HFFc6 (cell line): ENCODE measurements at regions not wholly inside any gene's neighbourhood (a gene's known extent, or its start where the extent isn't known, plus 50 kb on each side); places are given as distances from the start of the nearest gene placed in this dataset.

Experiments
- DNase-seq: peaks from one replicate; pipeline ENCODE4 v3.0.0-alpha.2; 2018
- H3K27ac Mint-ChIP-seq: 2 replicates; pipeline ENCODE4 v1.8.0; 2020; ENCODE audit warnings: mild to moderate bottlenecking, mixed read lengths
- H3K27me3 Mint-ChIP-seq: 2 replicates; pipeline ENCODE4 v1.8.0; 2021; ENCODE audit warnings: mild to moderate bottlenecking, moderate library complexity, mixed read lengths; ENCODE audit not compliant: insufficient read depth
- H3K36me3 Mint-ChIP-seq: 2 replicates; pipeline ENCODE4 v1.8.0; 2021; ENCODE audit warnings: low read depth, mixed read lengths
- H3K4me1 Mint-ChIP-seq: 2 replicates; pipeline ENCODE4 v1.8.0; 2020; ENCODE audit warnings: low read depth, mixed read lengths
- H3K4me3 Mint-ChIP-seq: 2 replicates; pipeline ENCODE4 v1.8.0; 2020; ENCODE audit warnings: mild to moderate bottlenecking, moderate library complexity, mixed read lengths
- H3K9me3 Mint-ChIP-seq: 2 replicates; pipeline ENCODE4 v1.8.0; 2020; ENCODE audit warnings: mild to moderate bottlenecking, mixed read lengths
- TF ChIP-seq, protein P1 (sequence below): fragments of 200-600 bp; sonication (generic); IDR thresholded peaks from 2 replicates; pipeline ENCODE4 v1.5.0; 2021; ENCODE audit warnings: antibody characterized with exemption, mild to moderate bottlenecking

DNA sequence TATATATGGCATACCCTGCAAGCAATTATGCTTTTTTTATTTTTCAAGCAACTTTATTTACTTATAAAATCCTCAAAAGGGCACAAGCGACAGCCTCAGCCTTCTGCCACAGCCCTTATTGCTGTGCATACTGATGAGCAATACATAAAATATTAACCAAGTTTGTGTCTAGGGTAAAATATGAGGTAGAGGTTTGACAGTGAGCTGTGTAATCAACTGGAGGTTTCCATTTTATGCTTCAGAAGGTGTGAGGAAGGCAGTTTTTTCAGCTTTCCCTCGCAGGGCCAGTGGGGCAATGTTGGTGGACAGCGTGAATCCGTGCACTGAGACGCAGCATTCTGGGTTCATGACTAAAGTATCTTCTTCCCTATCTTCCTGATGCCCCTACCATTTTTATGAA is 310.4 kb downstream of the IRS2 start:
- H3K27ac Mint-ChIP-seq, result no peak overlapping the region
- no peaks in the 10 kb centered on the region for H3K9me3 Mint-ChIP-seq
- TF ChIP-seq, protein P1, sequence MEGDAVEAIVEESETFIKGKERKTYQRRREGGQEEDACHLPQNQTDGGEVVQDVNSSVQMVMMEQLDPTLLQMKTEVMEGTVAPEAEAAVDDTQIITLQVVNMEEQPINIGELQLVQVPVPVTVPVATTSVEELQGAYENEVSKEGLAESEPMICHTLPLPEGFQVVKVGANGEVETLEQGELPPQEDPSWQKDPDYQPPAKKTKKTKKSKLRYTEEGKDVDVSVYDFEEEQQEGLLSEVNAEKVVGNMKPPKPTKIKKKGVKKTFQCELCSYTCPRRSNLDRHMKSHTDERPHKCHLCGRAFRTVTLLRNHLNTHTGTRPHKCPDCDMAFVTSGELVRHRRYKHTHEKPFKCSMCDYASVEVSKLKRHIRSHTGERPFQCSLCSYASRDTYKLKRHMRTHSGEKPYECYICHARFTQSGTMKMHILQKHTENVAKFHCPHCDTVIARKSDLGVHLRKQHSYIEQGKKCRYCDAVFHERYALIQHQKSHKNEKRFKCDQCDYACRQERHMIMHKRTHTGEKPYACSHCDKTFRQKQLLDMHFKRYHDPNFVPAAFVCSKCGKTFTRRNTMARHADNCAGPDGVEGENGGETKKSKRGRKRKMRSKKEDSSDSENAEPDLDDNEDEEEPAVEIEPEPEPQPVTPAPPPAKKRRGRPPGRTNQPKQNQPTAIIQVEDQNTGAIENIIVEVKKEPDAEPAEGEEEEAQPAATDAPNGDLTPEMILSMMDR, result no peak
- peaks cover 30% of the 10 kb centered on the region for H3K4me1 Mint-ChIP-seq
- DNase-seq, result no peak
- H3K4me3 Mint-ChIP-seq, result peak overlapping the region; percentile 65; the same call in 1 of the 2 replicates
- peaks cover 9% of the 10 kb centered on the region for H3K27me3 Mint-ChIP-seq
- H3K36me3 Mint-ChIP-seq, result no peaks in the 10 kb centered on the region

DNA sequence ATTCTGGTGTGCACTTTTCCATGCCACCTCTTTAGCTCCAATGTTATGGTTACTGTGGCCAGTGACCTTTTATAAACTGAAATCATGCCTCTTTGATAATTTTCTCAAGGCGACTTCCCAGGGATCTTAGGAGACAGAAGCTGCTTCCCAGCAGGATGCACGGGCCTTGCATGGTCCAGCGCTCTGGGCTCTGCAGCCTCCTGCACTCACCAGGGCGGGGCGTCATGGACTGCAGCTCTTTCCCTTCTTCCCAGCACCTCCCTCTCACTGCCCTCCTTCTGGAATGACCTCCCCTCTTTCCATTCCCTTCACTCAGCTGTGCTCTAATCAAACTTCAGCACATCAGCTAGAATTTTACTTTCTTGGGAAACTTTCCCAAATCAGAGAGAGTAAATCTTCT is 318.3 kb downstream of the IRS2 start:
- DNase-seq, result no peak
- peaks cover 7% of the 10 kb centered on the region; the same call in 1 of the 2 replicates for H3K4me1 Mint-ChIP-seq
- no peaks in the 10 kb centered on the region for H3K9me3 Mint-ChIP-seq
- H3K4me3 Mint-ChIP-seq, result no peak overlapping the region
- H3K36me3 Mint-ChIP-seq, result no peaks in the 10 kb centered on the region
- TF ChIP-seq, protein P1, result no peak
- H3K27ac Mint-ChIP-seq, result no peak overlapping the region
- H3K27me3 Mint-ChIP-seq, result peaks cover 8% of the 10 kb centered on the region

DNA sequence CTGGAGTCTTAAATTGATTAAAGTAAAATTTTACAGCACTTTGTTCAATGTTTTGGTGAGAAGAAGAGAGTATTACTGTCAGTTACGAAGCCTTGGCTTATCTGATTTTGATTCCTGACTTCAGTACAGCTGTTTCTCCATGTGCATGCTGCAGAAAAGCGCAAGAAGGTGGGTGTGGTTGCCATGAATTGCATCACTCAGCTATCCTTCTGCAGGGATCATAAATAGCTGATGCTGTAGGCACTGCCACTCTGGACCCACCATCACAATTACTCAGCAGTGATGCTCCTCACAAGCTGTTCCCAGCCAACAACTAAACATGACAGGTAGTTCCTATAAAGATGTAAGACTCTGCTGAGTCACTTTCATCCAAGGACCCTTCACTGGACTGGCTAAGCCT is 321.2 kb downstream of the IRS2 start:
- Mint-ChIP-seq H3K27me3 (peaks cover 6% of the 10 kb centered on the region), H3K9me3 (no peaks in the 10 kb centered on the region), H3K27ac (no peak overlapping the region), H3K4me3 (no peak overlapping the region), H3K36me3 (no peaks in the 10 kb centered on the region), H3K4me1 (no peaks in the 10 kb centered on the region)
- DNase-seq, result no peak
- TF ChIP-seq, protein P1, result no peak

DNA sequence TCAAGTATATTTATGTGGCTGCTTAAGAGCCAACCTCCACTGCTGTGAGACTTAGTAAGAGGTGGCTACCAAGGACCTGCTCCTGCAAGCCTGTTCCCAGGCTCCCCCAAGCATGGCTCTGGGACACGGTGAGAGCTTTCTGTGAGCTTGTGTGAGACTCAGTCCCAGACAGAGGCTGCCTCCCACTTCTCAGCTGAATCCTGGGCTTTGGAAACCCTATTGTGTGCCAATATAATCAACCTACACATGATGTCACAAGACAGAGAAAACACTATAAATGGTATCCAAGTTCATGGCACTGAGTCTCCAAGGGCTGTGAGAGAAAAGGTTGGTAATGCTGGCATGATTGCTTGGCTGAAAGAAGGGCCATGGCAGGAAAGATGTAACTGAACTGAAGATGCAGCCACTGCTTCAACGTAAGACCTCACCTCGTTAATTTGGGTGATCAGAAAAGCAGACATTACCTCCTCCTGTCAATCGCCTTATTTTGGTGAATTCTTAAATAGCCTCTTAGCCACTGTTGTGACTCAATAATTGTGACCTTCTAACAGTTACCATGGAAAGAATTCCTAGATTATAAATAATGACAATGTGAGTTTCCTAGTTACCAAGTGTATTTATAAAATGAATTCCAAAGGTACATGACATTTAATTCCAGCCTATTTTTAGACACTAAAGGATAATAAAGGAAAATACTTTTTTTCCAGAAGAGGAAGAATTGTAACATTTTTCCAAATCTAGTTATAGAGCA is 332.0 kb downstream of the IRS2 start:
- TF ChIP-seq, protein P1, result no peak
- peak; percentile 47 for DNase-seq
- peak overlapping the region; percentile 83 for H3K27ac Mint-ChIP-seq

DNA sequence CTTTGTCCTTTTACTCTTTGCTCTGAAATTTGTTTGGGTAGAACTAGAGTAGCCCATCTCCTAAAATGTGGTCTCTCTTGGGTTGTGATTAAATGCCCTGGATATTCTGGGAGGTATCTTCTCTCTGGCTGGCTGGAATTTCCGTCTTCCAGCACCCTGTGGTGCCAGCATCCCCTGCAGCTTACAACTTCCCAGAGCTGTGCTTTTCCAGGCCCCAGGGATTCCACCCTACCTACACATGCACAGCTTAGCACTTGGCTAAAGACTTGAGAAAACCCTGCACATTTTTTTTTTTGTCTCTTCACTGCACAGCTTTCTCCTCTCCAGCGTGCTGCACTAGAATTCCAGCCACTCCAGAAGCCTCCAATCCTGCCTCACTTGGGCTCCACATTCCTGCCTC is 334.7 kb downstream of the IRS2 start:
- Mint-ChIP-seq H3K9me3 (no peaks in the 10 kb centered on the region), H3K36me3 (no peaks in the 10 kb centered on the region; the same call in 1 of the 2 replicates), H3K27me3 (peaks cover 3% of the 10 kb centered on the region), H3K4me1 (peaks cover 9% of the 10 kb centered on the region), H3K27ac (no peak overlapping the region), H3K4me3 (no peak overlapping the region)
- TF ChIP-seq, protein P1, result no peak
- DNase-seq, result no peak

More for the DNA sequence above, 332.0 kb downstream of the IRS2 start:
- Mint-ChIP-seq H3K27me3 (peaks cover 2% of the 10 kb centered on the region; the same call in 1 of the 2 replicates), H3K4me3 (no peak overlapping the region), H3K4me1 (peaks cover 9% of the 10 kb centered on the region), H3K36me3 (no peaks in the 10 kb centered on the region; the same call in 1 of the 2 replicates), H3K9me3 (no peaks in the 10 kb centered on the region)
